Mesodermal cell (in vitro differentiated cells): ENCODE measurements at regions not wholly inside any gene's neighbourhood (a gene's known extent, or its start where the extent isn't known, plus 50 kb on each side); places are given as distances from the start of the nearest gene placed in this dataset.

ENCODE experiments used
- H3K27ac ChIP-seq: 2 replicates; pipeline ENCODE4 v1.7.0; 2013; ENCODE audit warnings: mild to moderate bottlenecking, low read depth, low read length, moderate library complexity; ENCODE audit not compliant: severe bottlenecking
- H3K36me3 ChIP-seq: 2 replicates; pipeline ENCODE4 v1.7.1; 2013; ENCODE audit warnings: mild to moderate bottlenecking, low read length, moderate library complexity; ENCODE audit not compliant: control insufficient read depth, insufficient read depth
- H3K4me1 ChIP-seq: one replicate; pipeline ENCODE4 v1.7.1; 2013; ENCODE audit warnings: mild to moderate bottlenecking, low read length; ENCODE audit not compliant: insufficient read depth, control insufficient read depth, poor library complexity, severe bottlenecking
- H3K4me3 ChIP-seq: 2 replicates; pipeline ENCODE4 v1.7.0; 2013; ENCODE audit warnings: low read length, control low read depth, mild to moderate bottlenecking; ENCODE audit not compliant: insufficient read depth, poor library complexity, severe bottlenecking; ENCODE audit errors: extremely low read depth
- H3K9me3 ChIP-seq: 2 replicates; pipeline ENCODE4 v1.7.1; 2013; ENCODE audit warnings: mild to moderate bottlenecking, low read length, moderate library complexity; ENCODE audit not compliant: control insufficient read depth
- WGBS, 2 experiments: methylation state at CpG; one replicate each; pipeline ENCODE4 v1.1.5; 2013; ENCODE audit warnings: missing lambda C conversion rate in 2 of 2; ENCODE audit not compliant: insufficient coverage in 2 of 2; 5-methylcytosine and 5-hydroxymethylcytosine counted together

GRCh38 chr15:62584301-62585235 is 419.5 kb upstream of the C2CD4B start:
- Histone ChIP-seq H3K4me3 (no peak overlapping the region), H3K4me1 (peaks cover 4% of the 10 kb centered on the region), H3K9me3 (no peaks in the 10 kb centered on the region), H3K36me3 (no peaks in the 10 kb centered on the region), H3K27ac (no peak overlapping the region)
- WGBS, 2 experiments: 60 to 84% methylated on average over 3 of the region's 7 CpGs

GRCh38 chr15:62588938-62589670 is 424.0 kb upstream of the C2CD4B start:
- H3K36me3 ChIP-seq: no peaks in the 10 kb centered on the region
- 93% methylated on average over 3 of the region's 5 CpGs; no CpG with 5 or more reads in 1 of the 2 experiments for WGBS, 2 experiments
- H3K4me3 ChIP-seq: no peak overlapping the region
- no peaks in the 10 kb centered on the region for H3K9me3 ChIP-seq
- peaks cover 17% of the 10 kb centered on the region for H3K4me1 ChIP-seq
- peak overlapping the region; percentile 51 for H3K27ac ChIP-seq

- Histone ChIP-seq H3K9me3 (no peaks in the 10 kb centered on the region), H3K4me3 (no peak overlapping the region), H3K36me3 (no peaks in the 10 kb centered on the region), H3K4me1 (peaks cover 17% of the 10 kb centered on the region), H3K27ac (peak overlapping the region; percentile 23)
- WGBS, 2 experiments: 86 to 93% methylated on average over 6 to 7 of the region's 8 CpGs
Measured at GRCh38 chr15:62591842-62592838, 427.1 kb upstream of the C2CD4B start.

GRCh38 chr15:62592920-62593319 is 427.8 kb upstream of the C2CD4B start:
- no peaks in the 10 kb centered on the region for H3K9me3 ChIP-seq
- no peak overlapping the region for H3K27ac ChIP-seq
- H3K4me3 ChIP-seq: no peak overlapping the region
- WGBS, 2 experiments: 63 to 100% methylated on average over 1 of the region's 1 CpG
- no peaks in the 10 kb centered on the region for H3K36me3 ChIP-seq
- peaks cover 17% of the 10 kb centered on the region for H3K4me1 ChIP-seq

GRCh38 chr15:62593681-62594399 is 428.8 kb upstream of the C2CD4B start:
- Histone ChIP-seq H3K9me3 (no peaks in the 10 kb centered on the region), H3K36me3 (no peaks in the 10 kb centered on the region), H3K4me1 (peaks cover 16% of the 10 kb centered on the region), H3K4me3 (no peak overlapping the region), H3K27ac (no peak overlapping the region)
- 100% methylated on average over 2 of the region's 4 CpGs; no CpG with 5 or more reads in 1 of the 2 experiments for WGBS, 2 experiments

GRCh38 chr15:62598217-62598616 is 433.1 kb upstream of the C2CD4B start:
- Histone ChIP-seq H3K27ac (no peak overlapping the region), H3K36me3 (no peaks in the 10 kb centered on the region), H3K4me3 (no peak overlapping the region), H3K9me3 (no peaks in the 10 kb centered on the region), H3K4me1 (no peaks in the 10 kb centered on the region)
- WGBS, 2 experiments: 91% methylated on average over 7 of the region's 9 CpGs

- Histone ChIP-seq H3K27ac (no peak overlapping the region), H3K4me1 (no peaks in the 10 kb centered on the region), H3K4me3 (no peak overlapping the region), H3K9me3 (no peaks in the 10 kb centered on the region), H3K36me3 (no peaks in the 10 kb centered on the region)
- 80 to 81% methylated on average over 9 to 10 of the region's 13 CpGs for WGBS, 2 experiments
Measured at GRCh38 chr15:62599791-62600777, 435.0 kb upstream of the C2CD4B start.

GRCh38 chr15:62601777-62602545 is 436.9 kb upstream of the C2CD4B start:
- Histone ChIP-seq H3K36me3 (no peaks in the 10 kb centered on the region), H3K4me1 (peaks cover 5% of the 10 kb centered on the region), H3K9me3 (no peaks in the 10 kb centered on the region), H3K27ac (no peak overlapping the region), H3K4me3 (no peak overlapping the region)
- WGBS, 2 experiments: 98 to 100% methylated on average over 3 to 5 of the region's 9 CpGs
